H9 (cell line): ENCODE measurements at regions not wholly inside any gene's neighbourhood (a gene's known extent, or its start where the extent isn't known, plus 50 kb on each side); places are given as distances from the start of the nearest gene placed in this dataset.

Source experiments
- DNase-seq: peaks from one replicate; pipeline ENCODE4 v3.0.0-alpha.2; 2017
- H2AFZ ChIP-seq: one replicate; pipeline ENCODE4 v1.6.1; 2013; ENCODE audit warnings: mild to moderate bottlenecking, low read length, control low read depth, moderate library complexity
- H2AK5ac ChIP-seq: 2 replicates; pipeline ENCODE4 v1.6.1; 2013; ENCODE audit warnings: low read length, control low read depth, mixed read lengths; ENCODE audit not compliant: insufficient read length
- H2BK120ac ChIP-seq: one replicate; pipeline ENCODE4 v1.6.1; 2013; ENCODE audit warnings: low read depth, mild to moderate bottlenecking, low read length, control low read depth, inconsistent platforms; ENCODE audit not compliant: poor library complexity, severe bottlenecking
- H2BK12ac ChIP-seq: 2 replicates; pipeline ENCODE4 v1.6.1; 2013; ENCODE audit warnings: low read length, control low read depth, mixed read lengths, low read depth; ENCODE audit not compliant: insufficient read length
- H2BK15ac ChIP-seq: 2 replicates; pipeline ENCODE4 v1.6.1; 2013; ENCODE audit warnings: low read depth, low read length, control low read depth
- H2BK20ac ChIP-seq: one replicate; pipeline ENCODE4 v1.6.1; 2013; ENCODE audit warnings: low read depth, mild to moderate bottlenecking, low read length, control low read depth, inconsistent platforms; ENCODE audit not compliant: poor library complexity, severe bottlenecking
- H2BK5ac ChIP-seq: 2 replicates; pipeline ENCODE4 v1.6.1; 2013; ENCODE audit warnings: low read length, control low read depth, mixed read lengths; ENCODE audit not compliant: insufficient read length
- H3K14ac ChIP-seq: 2 replicates; pipeline ENCODE4 v1.6.1; 2013; ENCODE audit warnings: low read length, control low read depth; ENCODE audit not compliant: insufficient read depth
- H3K18ac ChIP-seq: 2 replicates; pipeline ENCODE4 v1.6.1; 2013; ENCODE audit warnings: low read depth, mild to moderate bottlenecking, mixed read lengths, low read length, control low read depth; ENCODE audit not compliant: insufficient read length
- H3K23ac ChIP-seq: 2 replicates; pipeline ENCODE4 v1.6.1; 2013; ENCODE audit warnings: low read length, control low read depth, mixed read lengths, low read depth; ENCODE audit not compliant: insufficient read length
- H3K23me2 ChIP-seq: 2 replicates; pipeline ENCODE4 v1.6.1; 2013; ENCODE audit warnings: low read depth, mild to moderate bottlenecking, mixed read lengths, low read length, control low read depth; ENCODE audit not compliant: insufficient read length, poor library complexity, severe bottlenecking
- H3K27ac ChIP-seq: 2 replicates; pipeline ENCODE4 v1.5.1; 2013; ENCODE audit warnings: low read length, control low read depth, mixed read lengths, low read depth; ENCODE audit not compliant: insufficient read length
- H3K27me3 ChIP-seq: 2 replicates; pipeline ENCODE4 v1.6.1; 2013; ENCODE audit warnings: low read length, control low read depth, inconsistent platforms; ENCODE audit not compliant: insufficient read depth
- H3K4ac ChIP-seq: 2 replicates; pipeline ENCODE4 v1.6.1; 2013; ENCODE audit warnings: low read depth, mild to moderate bottlenecking, control low read depth, inconsistent platforms, low read length, moderate library complexity
- H3K4me1 ChIP-seq: 2 replicates; pipeline ENCODE4 v1.6.1; 2013; ENCODE audit warnings: low read length, control low read depth, inconsistent platforms; ENCODE audit not compliant: insufficient read depth
- H3K4me2 ChIP-seq: 2 replicates; pipeline ENCODE4 v1.6.1; 2013; ENCODE audit warnings: low read length, control low read depth, mixed read lengths; ENCODE audit not compliant: insufficient read length, insufficient read depth
- H3K56ac ChIP-seq: 2 replicates; pipeline ENCODE4 v1.6.1; 2013; ENCODE audit warnings: low read depth, mild to moderate bottlenecking, mixed read lengths, low read length, control low read depth; ENCODE audit not compliant: insufficient read length
- H3K79me1 ChIP-seq: 2 replicates; pipeline ENCODE4 v1.6.1; 2013; ENCODE audit warnings: low read depth, mild to moderate bottlenecking, moderate library complexity, low read length, control low read depth, inconsistent platforms; ENCODE audit not compliant: insufficient read depth, poor library complexity, severe bottlenecking
- H3K79me2 ChIP-seq: 2 replicates; pipeline ENCODE4 v1.6.1; 2013; ENCODE audit warnings: low read length, control low read depth, inconsistent platforms; ENCODE audit not compliant: insufficient read depth
- H3K9ac ChIP-seq: 2 replicates; pipeline ENCODE4 v1.6.1; 2013; ENCODE audit warnings: low read length, control low read depth, mixed read lengths; ENCODE audit not compliant: insufficient read length; ENCODE audit errors: extremely low read depth
- H3K9me3 ChIP-seq: one replicate; pipeline ENCODE4 v1.6.1; 2013; ENCODE audit warnings: low read depth, low read length, inconsistent platforms; ENCODE audit not compliant: control insufficient read depth
- H3T11ph ChIP-seq: one replicate; pipeline ENCODE4 v1.6.1; 2013; ENCODE audit warnings: mild to moderate bottlenecking, low read length, control low read depth, inconsistent platforms
- H4K20me1 ChIP-seq: one replicate; pipeline ENCODE4 v1.6.1; 2013; ENCODE audit not compliant: control insufficient read depth, insufficient read length, insufficient read depth
- H4K5ac ChIP-seq: 2 replicates; pipeline ENCODE4 v1.6.1; 2013; ENCODE audit warnings: low read depth, mild to moderate bottlenecking, mixed read lengths, low read length, control low read depth; ENCODE audit not compliant: insufficient read length
- H4K8ac ChIP-seq: replicated peaks from 2 replicates; pipeline ENCODE4 v1.6.1; 2013; ENCODE audit warnings: low read length, control low read depth, mixed read lengths, low read depth; ENCODE audit not compliant: insufficient read length
- H4K91ac ChIP-seq: 2 replicates; pipeline ENCODE4 v1.6.1; 2013; ENCODE audit warnings: low read depth, mild to moderate bottlenecking, moderate library complexity, mixed read lengths, low read length, control low read depth; ENCODE audit not compliant: insufficient read length
- H3K27ac Mint-ChIP-seq, 3 experiments: 2 replicates in 2 of 3; 3 replicates in 1 of 3; pipeline ENCODE4 v1.8.0; 2020 to 2021; ENCODE audit warnings: mixed read lengths in 3 of 3, mild to moderate bottlenecking in 1 of 3, moderate library complexity in 1 of 3
- H3K27me3 Mint-ChIP-seq: 2 replicates; pipeline ENCODE4 v1.8.0; 2021; ENCODE audit warnings: low read depth, mild to moderate bottlenecking, moderate library complexity, mixed read lengths
- H3K36me3 Mint-ChIP-seq, 3 experiments: 2 replicates in 2 of 3; 3 replicates in 1 of 3; pipeline ENCODE4 v1.8.0; 2020 to 2021; ENCODE audit warnings: low read depth in 3 of 3, mixed read lengths in 3 of 3; ENCODE audit not compliant: insufficient read depth in 1 of 3
- H3K4me1 Mint-ChIP-seq, 2 experiments: 2 replicates each; pipeline ENCODE4 v1.8.0; 2020; ENCODE audit warnings: mixed read lengths in 2 of 2
- H3K4me3 Mint-ChIP-seq, 2 experiments: 2 replicates in 1 of 2; 3 replicates in 1 of 2; pipeline ENCODE4 v1.8.0; 2020 to 2021; ENCODE audit warnings: mild to moderate bottlenecking in 2 of 2, mixed read lengths in 2 of 2, moderate library complexity in 1 of 2
- H3K9me3 Mint-ChIP-seq, 2 experiments: 2 replicates in 1 of 2; 3 replicates in 1 of 2; pipeline ENCODE4 v1.8.0; 2020; ENCODE audit warnings: mild to moderate bottlenecking in 2 of 2, mixed read lengths in 2 of 2, moderate library complexity in 1 of 2
- CTCF ChIP-seq: fragments of 200-600 bp; sonication (generic); conservative IDR thresholded peaks from 3 replicates; pipeline ENCODE4 v1.8.0; 2021; ENCODE audit warnings: antibody characterized with exemption, mild to moderate bottlenecking
- WGBS: extraction: QIAGEN DNeasy Blood & Tissue Kit; methylation state at CpG from one replicate; pipeline ENCODE4 v1.1.7; 2013; ENCODE audit warnings: missing lambda C conversion rate, low lambda C conversion rate, mixed read lengths; ENCODE audit not compliant: insufficient read length; ENCODE audit errors: extremely low coverage; 5-methylcytosine and 5-hydroxymethylcytosine counted together

- Histone ChIP-seq H3K79me1 (no peaks in the 10 kb centered on the region), H2AK5ac (no peak overlapping the region), H2BK15ac (no peak overlapping the region), H3K27me3 (no peaks in the 10 kb centered on the region; the same call in 1 of the 2 replicates), H4K5ac (no peak overlapping the region), H4K91ac (no peak overlapping the region), H3K23ac (no peak overlapping the region), H3K79me2 (no peaks in the 10 kb centered on the region), H2BK20ac (no peak overlapping the region), H3K4ac (no peak overlapping the region), H3K23me2 (no peaks in the 10 kb centered on the region), H4K20me1 (no peaks in the 10 kb centered on the region), H3T11ph (no peak overlapping the region), H3K27ac (no peak overlapping the region), H2BK120ac (no peak overlapping the region), H2AFZ (no peak overlapping the region), H2BK12ac (no peak overlapping the region), H3K4me2 (no peak overlapping the region), H2BK5ac (no peak overlapping the region), H3K18ac (no peak overlapping the region), H3K56ac (no peak overlapping the region), H4K8ac (no peak overlapping the region), H3K14ac (no peak overlapping the region), H3K9ac (no peak overlapping the region), H3K9me3 (no peaks in the 10 kb centered on the region), H3K4me1 (no peaks in the 10 kb centered on the region)
- no peak for TF ChIP-seq CTCF
- H3K27me3 Mint-ChIP-seq, result peaks cover 29% of the 10 kb centered on the region
- no CpG with 5 or more reads among the region's 18 CpGs for WGBS
- no peak overlapping the region for H3K27ac Mint-ChIP-seq
- peaks cover 5 to 9% of the 10 kb centered on the region in 2 experiments; a peak in 2 of 4 replicates for H3K4me1 Mint-ChIP-seq
- no peak for DNase-seq
- no peaks in the 10 kb centered on the region for H3K36me3 Mint-ChIP-seq
- no peak overlapping the region for H3K4me3 Mint-ChIP-seq
- H3K9me3 Mint-ChIP-seq, result no peaks in the 10 kb centered on the region
Observed at GRCh38 chr10:8326396-8327139, 272.1 kb downstream of the GATA3 start.
